ENCODE measurements at regions not wholly inside any gene's neighbourhood (a gene's known extent, or its start where the extent isn't known, plus 50 kb on each side); places are given as distances from the start of the nearest gene placed in this dataset.

- DNase-seq (ENCODE audit: low spot score), result no peak
These were observed 475.6 kb upstream of the TNP1 start for GRCh38 chr2:217335341-217335966.

DNA sequence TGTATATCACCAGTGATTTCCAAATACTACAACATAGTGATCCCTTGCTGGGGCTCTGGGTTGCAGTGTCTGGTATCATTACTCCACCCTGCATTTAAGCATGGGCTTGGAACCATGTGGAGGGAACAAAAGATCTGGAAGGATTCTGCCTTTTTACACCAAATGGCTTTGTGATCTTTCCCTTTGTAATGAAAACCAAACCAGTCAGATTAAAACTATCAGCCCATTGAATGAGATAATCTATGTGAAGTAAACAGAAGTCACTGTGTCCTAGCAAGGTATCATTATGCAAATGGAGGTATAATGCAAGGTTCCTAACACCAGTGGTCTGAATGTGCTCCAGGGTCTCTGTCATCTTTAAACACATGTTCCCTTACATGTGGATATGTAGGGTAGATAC is 474.7 kb upstream of the TNP1 start:
- no peak for DNase-seq (ENCODE audit: low spot score)

- no peak for DNase-seq (ENCODE audit: low spot score)
These were observed 473.0 kb upstream of the TNP1 start for GRCh38 chr2:217332866-217333265.

DNA sequence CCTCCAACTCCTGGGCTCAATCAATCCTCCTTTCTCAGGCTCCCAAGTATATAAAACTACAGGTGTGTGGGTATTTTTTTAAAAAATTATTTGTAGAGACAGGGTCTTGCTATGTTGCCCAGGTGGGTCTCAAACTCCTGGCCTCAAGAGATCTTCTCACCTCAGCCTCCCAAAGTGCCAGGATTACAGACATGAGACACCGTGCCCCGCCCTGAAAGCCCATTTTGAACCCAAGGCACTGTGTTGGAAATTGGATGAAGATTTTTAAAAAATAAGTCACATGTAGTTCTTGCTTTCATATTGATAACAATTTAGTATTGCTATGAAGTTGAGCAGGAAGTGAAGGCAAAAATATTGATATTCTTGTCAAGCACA is 472.5 kb upstream of the TNP1 start:
- no peak for DNase-seq (ENCODE audit: low spot score)

DNA sequence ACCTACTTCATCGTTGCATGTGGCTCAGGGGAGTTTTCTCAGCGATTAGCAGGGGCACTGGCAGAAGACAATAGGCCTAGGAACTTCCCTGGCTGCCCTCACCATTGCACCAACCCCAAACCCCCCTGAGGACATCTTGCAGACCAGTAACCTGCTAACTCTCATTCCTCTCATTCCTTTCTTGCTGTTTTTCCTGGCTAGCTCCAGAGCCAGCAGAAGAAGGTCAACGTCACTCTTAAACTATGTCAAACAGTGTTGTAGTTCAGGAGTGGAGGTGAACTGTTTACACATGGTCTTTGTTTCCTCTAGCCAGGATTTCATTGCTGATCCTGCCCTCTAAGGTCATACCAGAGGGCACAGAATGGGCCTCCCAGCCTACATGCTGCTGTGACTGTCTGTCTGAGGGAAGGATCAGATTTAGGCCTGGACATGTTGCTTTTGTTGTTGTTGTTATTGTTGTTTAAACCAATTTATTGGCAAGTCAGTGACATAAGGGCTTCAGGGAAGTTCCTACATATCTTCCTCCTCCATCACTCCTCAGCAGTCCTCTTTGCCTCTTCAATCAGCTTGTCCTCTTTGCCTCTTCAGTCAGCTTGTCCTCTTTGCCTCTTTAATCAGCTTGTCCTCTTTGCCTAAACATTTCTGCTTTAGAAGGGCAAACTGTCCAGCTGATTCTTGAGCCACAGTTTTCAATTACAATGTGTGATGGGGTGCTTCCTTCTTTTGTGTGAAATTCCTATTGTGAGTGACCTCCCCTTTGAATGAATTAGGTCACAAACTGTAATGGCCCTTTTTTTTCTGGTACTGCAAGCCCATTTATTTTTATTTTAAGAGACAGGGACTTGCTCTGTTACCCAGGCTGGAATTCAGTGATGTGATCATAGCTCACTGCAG is 471.9 kb upstream of the TNP1 start:
- DNase-seq (ENCODE audit: low spot score), result no peak

- DNase-seq (ENCODE audit: low spot score), result no peak
These were observed 470.8 kb upstream of the TNP1 start for GRCh38 chr2:217330647-217331046.

DNA sequence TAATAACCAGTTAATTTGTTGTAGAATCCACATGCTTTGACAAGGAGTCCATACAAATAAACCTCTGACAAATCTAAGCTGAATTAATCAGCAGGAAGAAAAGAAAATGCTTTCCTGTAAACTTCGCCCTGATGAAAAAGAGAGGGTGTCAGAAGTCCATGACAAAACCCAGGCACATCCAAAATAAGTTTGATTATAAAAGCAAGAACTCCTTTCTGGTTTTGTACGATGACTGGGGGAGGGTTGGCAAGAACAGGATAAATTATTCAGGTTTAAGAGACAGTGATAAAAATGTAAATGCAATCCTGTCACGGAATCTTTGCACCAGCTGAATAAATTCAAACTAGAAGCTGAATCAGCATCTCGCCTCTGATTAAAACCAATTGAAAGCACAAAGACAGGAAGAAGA is 469.2 kb upstream of the TNP1 start:
- DNase-seq (ENCODE audit: low spot score), result no peak

DNA sequence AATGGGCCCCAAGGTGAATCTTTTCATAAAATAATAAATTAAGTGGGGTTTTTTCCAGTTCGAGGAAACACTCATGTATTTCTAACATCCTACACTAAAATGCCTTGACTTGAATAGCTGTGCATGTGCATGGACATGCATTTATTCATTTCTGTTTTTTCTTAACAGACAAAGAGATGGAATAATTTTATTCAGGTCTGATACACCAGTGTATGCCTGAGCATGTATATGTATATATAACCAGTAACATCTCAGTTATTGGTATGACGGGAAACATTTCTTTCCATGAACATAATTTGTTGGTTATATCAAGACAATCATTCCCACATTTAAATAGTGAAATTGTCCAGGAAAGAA is 468.7 kb upstream of the TNP1 start:
- no peak for DNase-seq (ENCODE audit: low spot score)

DNA sequence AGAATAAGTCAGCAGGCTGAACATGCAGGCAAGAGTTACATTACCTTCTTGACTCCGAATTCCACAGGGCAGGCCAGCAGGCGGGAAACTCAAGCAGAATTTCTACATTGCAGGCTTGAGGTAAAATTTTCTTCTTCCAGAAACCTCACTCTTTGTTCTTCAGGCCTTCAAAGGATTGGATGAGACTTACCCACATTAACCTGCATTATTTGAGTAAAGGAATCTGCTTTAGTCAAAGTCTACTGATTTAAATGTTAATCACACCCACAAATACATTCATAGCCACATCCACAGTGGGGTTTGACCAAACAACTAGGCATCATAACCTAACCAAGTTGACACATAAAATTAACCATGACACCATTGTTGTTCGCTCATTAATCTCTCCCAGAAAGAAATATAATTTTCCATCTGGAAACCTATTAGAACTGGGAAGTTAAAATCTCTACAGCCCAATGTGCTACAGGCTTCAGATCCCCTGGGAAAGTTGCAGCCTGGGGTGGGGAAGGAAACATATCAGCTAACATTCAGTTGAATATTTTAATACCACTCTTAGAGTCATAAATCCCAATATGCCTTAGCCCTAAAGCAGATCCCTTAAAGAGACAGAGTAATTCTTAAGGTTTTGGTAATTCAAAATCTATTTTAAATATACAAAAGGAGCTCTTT is 468.2 kb upstream of the TNP1 start:
- no peak for DNase-seq (ENCODE audit: low spot score)

GRCh38 chr2:217326238-217327022 is 466.6 kb upstream of the TNP1 start:
- DNase-seq (ENCODE audit: low spot score), result no peak

DNA sequence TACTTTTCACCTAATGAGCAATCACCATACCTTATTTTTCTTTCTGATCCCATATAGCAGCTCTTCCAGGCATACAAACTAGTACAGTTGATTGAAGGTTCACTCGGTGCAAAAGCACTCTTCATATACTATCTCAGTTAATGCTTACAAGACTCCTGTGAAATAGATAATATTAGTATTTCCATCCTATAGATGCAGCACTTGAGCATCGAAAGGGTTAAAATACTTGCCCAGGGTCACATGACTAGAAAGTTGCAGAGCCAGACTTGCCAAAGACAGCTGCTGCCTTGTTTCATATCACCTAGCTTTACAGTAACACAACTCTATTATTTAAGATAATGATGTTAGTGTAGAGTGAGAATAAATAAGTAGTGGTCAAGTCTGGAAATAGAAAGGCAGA is 466.0 kb upstream of the TNP1 start:
- no peak for DNase-seq (ENCODE audit: low spot score)

- no peak for DNase-seq (ENCODE audit: low spot score)
These were observed 465.4 kb upstream of the TNP1 start for GRCh38 chr2:217325251-217325650.

DNA sequence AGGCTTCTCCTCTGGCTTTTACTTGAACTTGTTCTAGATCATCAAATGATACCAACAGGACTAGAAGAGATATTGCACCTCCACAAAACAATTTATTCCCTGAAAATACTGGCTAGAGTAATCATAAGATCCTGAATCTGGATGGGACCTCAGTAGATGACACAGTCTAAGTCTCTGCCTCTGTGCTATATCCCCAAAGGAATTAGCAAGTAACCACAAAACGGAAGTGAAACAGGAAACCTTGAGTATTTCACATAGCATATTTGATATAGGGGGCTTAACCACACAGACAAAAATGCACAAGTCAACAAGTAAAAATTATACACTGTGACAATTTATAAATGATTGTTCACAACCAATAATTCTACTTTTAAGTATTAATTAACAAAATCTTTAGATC is 456.9 kb upstream of the TNP1 start:
- peak; percentile 75 for DNase-seq (ENCODE audit: low spot score)

DNA sequence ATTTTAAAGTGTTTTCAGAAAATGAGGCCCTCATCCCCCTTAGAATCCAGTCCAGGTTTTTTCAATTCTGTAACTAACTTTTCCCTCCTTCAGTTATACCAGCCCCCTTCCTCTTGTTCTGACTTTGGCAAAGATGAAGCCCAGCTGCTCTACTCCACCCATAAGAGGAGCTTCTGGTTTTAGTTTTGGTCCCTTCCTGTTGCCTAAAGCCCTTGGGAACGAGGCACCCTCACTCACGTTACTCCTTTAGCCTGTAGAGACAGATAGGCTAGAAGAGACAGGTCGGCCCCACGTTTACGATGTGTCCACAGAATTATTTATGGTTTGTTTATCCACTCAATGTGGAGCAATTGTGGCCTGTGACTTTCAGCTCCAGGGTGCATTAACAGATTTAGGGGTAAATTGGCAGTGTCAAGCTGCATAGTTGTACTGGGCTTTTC is 454.2 kb upstream of the TNP1 start:
- DNase-seq (ENCODE audit: low spot score), result no peak

DNA sequence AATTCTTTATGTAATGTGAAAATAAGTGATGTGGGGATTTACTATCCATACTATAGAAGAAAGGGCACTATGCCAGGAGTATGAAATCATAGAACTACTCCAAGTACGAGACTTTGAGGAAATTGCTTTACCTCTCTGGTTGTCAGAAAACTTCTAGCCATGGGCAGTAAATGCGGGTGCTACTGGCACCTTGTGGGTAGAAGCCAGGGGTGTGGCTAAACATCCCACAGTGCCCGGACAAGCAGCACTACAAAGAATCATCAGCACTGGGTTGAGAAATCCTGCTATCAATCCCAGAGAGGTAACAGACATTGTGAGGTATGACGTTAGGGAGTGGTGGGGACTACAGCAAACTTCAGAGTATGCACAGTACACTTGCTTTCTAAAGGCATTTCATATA is 453.5 kb upstream of the TNP1 start:
- no peak for DNase-seq (ENCODE audit: low spot score)

DNA sequence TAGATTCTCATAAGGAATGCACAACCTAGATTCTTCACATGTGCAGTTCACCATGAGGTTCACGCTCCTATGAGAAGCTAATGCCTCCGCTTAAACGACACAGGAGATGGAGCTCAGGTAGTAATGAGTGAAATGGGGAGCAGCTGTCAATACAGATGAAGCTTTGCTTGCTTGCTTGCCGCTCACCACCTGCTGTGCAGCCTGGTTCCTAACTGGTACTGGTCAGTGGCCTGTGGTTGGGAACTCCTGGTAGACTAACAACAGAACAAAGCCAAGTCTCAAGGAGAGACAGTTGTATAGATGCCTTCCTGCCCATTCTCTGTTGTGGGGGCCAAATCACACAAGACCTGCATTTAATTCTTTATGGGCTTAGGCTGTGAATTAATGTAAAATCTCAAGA is 449.2 kb upstream of the TNP1 start:
- DNase-seq (ENCODE audit: low spot score), result no peak

DNA sequence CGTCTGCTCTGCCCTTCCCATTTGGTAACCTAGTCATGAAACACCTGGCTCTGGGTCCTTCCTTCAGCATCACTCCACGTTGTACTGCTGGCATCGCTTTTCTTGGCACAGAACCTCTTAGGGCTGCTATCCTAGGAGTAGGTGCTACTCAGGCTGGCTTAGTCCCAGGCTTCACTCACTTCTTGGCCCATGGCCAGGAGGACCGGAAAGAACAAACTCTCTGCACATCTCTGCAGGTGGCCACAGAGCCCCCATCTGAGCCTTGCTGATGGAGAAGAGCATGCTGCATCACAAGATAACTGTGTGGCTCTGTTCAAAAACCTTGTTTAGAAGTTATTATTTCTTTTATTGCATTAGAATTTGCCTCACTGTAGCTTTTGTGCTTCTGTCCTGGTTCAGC is 447.2 kb upstream of the TNP1 start:
- DNase-seq (ENCODE audit: low spot score), result no peak

DNA sequence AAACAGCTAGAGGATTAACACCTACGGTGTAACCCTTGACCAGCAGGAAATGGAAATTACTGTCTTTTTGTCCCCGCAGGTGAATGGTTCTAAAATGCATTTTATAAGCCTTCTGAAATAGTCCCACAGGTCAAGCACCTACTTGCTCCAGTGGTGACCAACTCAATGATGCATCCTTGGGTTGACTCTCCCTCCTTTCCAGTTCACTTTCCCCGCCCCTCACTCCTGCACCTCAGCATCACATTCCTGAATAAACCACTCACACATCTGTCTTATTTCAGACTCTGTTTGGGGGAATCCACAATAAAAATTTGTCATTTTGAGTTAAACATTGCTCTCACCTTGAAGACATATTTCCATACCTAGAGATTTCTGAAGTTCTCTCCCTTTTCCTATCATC is 446.0 kb upstream of the TNP1 start:
- DNase-seq (ENCODE audit: low spot score), result no peak

DNA sequence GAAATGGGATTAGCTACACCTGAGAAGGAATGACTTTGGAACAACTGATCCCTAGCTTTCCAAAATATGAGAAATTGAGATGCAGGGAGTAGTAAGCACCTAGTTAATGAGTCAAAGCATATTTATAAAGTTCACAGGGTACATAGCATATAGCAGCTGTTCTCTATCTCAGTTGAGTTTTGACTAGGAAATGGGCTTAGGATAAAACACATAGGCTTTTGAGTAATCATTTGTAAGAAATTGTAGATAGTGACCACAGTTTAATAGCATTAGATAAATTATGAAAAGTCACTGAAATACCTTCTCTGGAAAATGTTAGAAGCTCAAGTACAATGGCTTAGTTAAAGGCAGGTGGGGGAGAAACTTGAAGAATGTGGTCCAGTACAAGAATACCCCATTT is 444.7 kb upstream of the TNP1 start:
- no peak for DNase-seq (ENCODE audit: low spot score)

- DNase-seq (ENCODE audit: low spot score), result no peak
These were observed 443.0 kb upstream of the TNP1 start for GRCh38 chr2:217302856-217303255.

GRCh38 chr2:217301142-217301925 is 441.5 kb upstream of the TNP1 start:
- DNase-seq (ENCODE audit: low spot score), result no peak

- DNase-seq (ENCODE audit: low spot score), result no peak
These were observed 439.7 kb upstream of the TNP1 start for GRCh38 chr2:217299590-217299989.
